Left cardiac atrium (tissue), 4 donors: ENCODE measurements at regions not wholly inside any gene's neighbourhood (a gene's known extent, or its start where the extent isn't known, plus 50 kb on each side); places are given as distances from the start of the nearest gene placed in this dataset.

ENCODE experiments used
- ATAC-seq, 2 donors: fragments of 200-7000 bp; cut with Tn5 transposase; one replicate each; pipeline ENCODE4 v1.9.1; 2020; ENCODE audit warnings: mild to moderate bottlenecking in 2 of 2, moderate library complexity in 2 of 2
- DNase-seq: peaks from one replicate; pipeline ENCODE4 v3.0.0-alpha.2; 2020
- intact Hi-C, 2 donors: fragments of 100-400 bp; cut with DNase I; formaldehyde crosslinking; loops; one replicate each; pipeline versions ENCODE4 v1.14.1 to v1.15.1; 2022 to 2023
- donor health status: DM: no; HTN: yes; CAD: no.
- donor health status: DM: no; HTN: yes; CAD: no; lungs with severe emphysema.
- donor health status: DM: yes; HTN: yes; CAD: no.
- donor health status: Dilated cardiomyopathy.

- ATAC-seq (no peak), DNase-seq (no peak)
- intact Hi-C loops = no loop called here
Measured at GRCh38 chr1:87730274-87731216, 401.9 kb downstream of the LMO4 start.

- DNase-seq (no peak), ATAC-seq (no peak)
- intact Hi-C loops = no loop called here
Measured at GRCh38 chr1:87733386-87733785, 404.7 kb downstream of the LMO4 start.

GRCh38 chr1:87735750-87736149 is 407.1 kb downstream of the LMO4 start:
- no peak for ATAC-seq

GRCh38 chr1:87739141-87739540 is 410.5 kb downstream of the LMO4 start:
- no peak for ATAC-seq
- DNase-seq = no peak
- intact Hi-C loops = no loop called here

More at GRCh38 chr1:87735750-87736149, 407.1 kb downstream of the LMO4 start:
- intact Hi-C loops = no loop called here
- DNase-seq = no peak

- DNase-seq = no peak
- no peak for ATAC-seq
- intact Hi-C loops = no loop called here
Measured at GRCh38 chr1:87739704-87740103, 411.0 kb downstream of the LMO4 start.

- ATAC-seq (no peak), DNase-seq (no peak)
- intact Hi-C loops = no loop called here
Measured at GRCh38 chr1:87743256-87743655, 414.6 kb downstream of the LMO4 start.

- DNase-seq = no peak
- ATAC-seq = no peak
- intact Hi-C loops = no loop called here
Measured at GRCh38 chr1:87744056-87744455, 415.4 kb downstream of the LMO4 start.

- no peak for DNase-seq
- ATAC-seq = no peak
- intact Hi-C loops = no loop called here
Measured at GRCh38 chr1:87744763-87745162, 416.1 kb downstream of the LMO4 start.

GRCh38 chr1:87753366-87753765 is 424.7 kb downstream of the LMO4 start:
- intact Hi-C loops = no loop called here

GRCh38 chr1:87754139-87754538 is 425.5 kb downstream of the LMO4 start:
- ATAC-seq = no peak
- no peak for DNase-seq
- intact Hi-C loops = no loop called here

More at GRCh38 chr1:87753366-87753765, 424.7 kb downstream of the LMO4 start:
- DNase-seq (no peak), ATAC-seq (no peak)

- intact Hi-C loops = no loop called here
- ATAC-seq = no peak
- no peak for DNase-seq
Measured at GRCh38 chr1:87757676-87758075, 429.0 kb downstream of the LMO4 start.

- intact Hi-C loops = no loop called here
- ATAC-seq = no peak
- no peak for DNase-seq
Measured at GRCh38 chr1:87759421-87760087, 430.9 kb downstream of the LMO4 start.

GRCh38 chr1:87760155-87760554 is 431.5 kb downstream of the LMO4 start:
- ATAC-seq (no peak), DNase-seq (no peak)
- intact Hi-C loops = no loop called here

GRCh38 chr1:87760654-87761053 is 432.0 kb downstream of the LMO4 start:
- ATAC-seq (no peak), DNase-seq (no peak)
- intact Hi-C loops = no loop called here

GRCh38 chr1:87763483-87763882 is 434.8 kb downstream of the LMO4 start:
- intact Hi-C loops = no loop called here
- ATAC-seq (no peak), DNase-seq (no peak)

- ATAC-seq (no peak), DNase-seq (no peak)
- intact Hi-C loops = no loop called here
Measured at GRCh38 chr1:87765057-87765680, 436.5 kb downstream of the LMO4 start.

GRCh38 chr1:87765681-87766070 is 437.0 kb downstream of the LMO4 start:
- intact Hi-C loops = no loop called here
- DNase-seq (no peak), ATAC-seq (no peak)

- DNase-seq (no peak), ATAC-seq (no peak)
- intact Hi-C loops = no loop called here
Measured at GRCh38 chr1:87766737-87767136, 438.1 kb downstream of the LMO4 start.

GRCh38 chr1:87778896-87779295 is 450.2 kb downstream of the LMO4 start:
- intact Hi-C loops = no loop called here
- no peak for DNase-seq
- ATAC-seq = no peak

- no peak for DNase-seq
- no peak for ATAC-seq
- intact Hi-C loops = no loop called here
Measured at GRCh38 chr1:87781554-87781953, 452.9 kb downstream of the LMO4 start.
